IPS-NIHi7 (cell line): ENCODE measurements at regions not wholly inside any gene's neighbourhood (a gene's known extent, or its start where the extent isn't known, plus 50 kb on each side); places are given as distances from the start of the nearest gene placed in this dataset.
"Not testable (repeated sequence)": the region's sequence is repeated elsewhere in the genome, so short reads cannot be mapped to it uniquely, and the experiment has no call there.

ENCODE experiments used
- DNase-seq: peaks from one replicate; pipeline ENCODE4 v3.0.0; 2012; ENCODE audit warnings: mixed read lengths; ENCODE audit errors: extremely low spot score

- DNase-seq = no peak
Measured at GRCh38 chr7:130789436-130789835, 55.4 kb upstream of the KLF14 start.

- DNase-seq = no peak
Measured at GRCh38 chr7:130791746-130792145, 57.7 kb upstream of the KLF14 start.

- peak; percentile 28 for DNase-seq
Measured at GRCh38 chr7:130793855-130794618, 60.0 kb upstream of the KLF14 start.

GRCh38 chr7:130794619-130794922 lies 60.6 kb upstream of the KLF14 start:
- no peak for DNase-seq

- not testable (repeated sequence) for DNase-seq
Measured at GRCh38 chr7:130796425-130796824, 62.4 kb upstream of the KLF14 start.

- DNase-seq = no peak
Measured at GRCh38 chr7:130803127-130803526, 69.1 kb upstream of the KLF14 start.

GRCh38 chr7:130804220-130804619 lies 70.2 kb upstream of the KLF14 start:
- no peak for DNase-seq

- not testable (repeated sequence) for DNase-seq
Measured at GRCh38 chr7:130812819-130813218, 78.8 kb upstream of the KLF14 start.

- no peak for DNase-seq
Measured at GRCh38 chr7:130814778-130815335, 80.8 kb upstream of the KLF14 start.

- DNase-seq = no peak
Measured at GRCh38 chr7:130818056-130818455, 84.0 kb upstream of the KLF14 start.

GRCh38 chr7:130821864-130822263 lies 87.9 kb upstream of the KLF14 start:
- no peak for DNase-seq

GRCh38 chr7:130822642-130823041 lies 88.6 kb upstream of the KLF14 start:
- DNase-seq = no peak

GRCh38 chr7:130823060-130823459 lies 89.1 kb upstream of the KLF14 start:
- no peak for DNase-seq

GRCh38 chr7:130825819-130826218 lies 91.8 kb upstream of the KLF14 start:
- no peak for DNase-seq

- no peak for DNase-seq
Measured at GRCh38 chr7:130829415-130829814, 95.4 kb upstream of the KLF14 start.

GRCh38 chr7:130831322-130831721 lies 97.3 kb upstream of the KLF14 start:
- DNase-seq = no peak

GRCh38 chr7:130831817-130832481 lies 97.9 kb upstream of the KLF14 start:
- peak; percentile 62 for DNase-seq

- DNase-seq = no peak
Measured at GRCh38 chr7:130838738-130839137, 104.7 kb upstream of the KLF14 start.

- DNase-seq = no peak
Measured at GRCh38 chr7:130840599-130840998, 106.6 kb upstream of the KLF14 start.

- no peak for DNase-seq
Measured at GRCh38 chr7:130841416-130841815, 107.4 kb upstream of the KLF14 start.

GRCh38 chr7:130843703-130844102 lies 109.7 kb upstream of the KLF14 start:
- no peak for DNase-seq

GRCh38 chr7:130844811-130845580 lies 111.0 kb upstream of the KLF14 start:
- no peak for DNase-seq
